ENCODE measurements at regions not wholly inside any gene's neighbourhood (a gene's known extent, or its start where the extent isn't known, plus 50 kb on each side); places are given as distances from the start of the nearest gene placed in this dataset.
"Not testable (repeated sequence)": the region's sequence is repeated elsewhere in the genome, so short reads cannot be mapped to it uniquely, and the experiment has no call there.

DNA sequence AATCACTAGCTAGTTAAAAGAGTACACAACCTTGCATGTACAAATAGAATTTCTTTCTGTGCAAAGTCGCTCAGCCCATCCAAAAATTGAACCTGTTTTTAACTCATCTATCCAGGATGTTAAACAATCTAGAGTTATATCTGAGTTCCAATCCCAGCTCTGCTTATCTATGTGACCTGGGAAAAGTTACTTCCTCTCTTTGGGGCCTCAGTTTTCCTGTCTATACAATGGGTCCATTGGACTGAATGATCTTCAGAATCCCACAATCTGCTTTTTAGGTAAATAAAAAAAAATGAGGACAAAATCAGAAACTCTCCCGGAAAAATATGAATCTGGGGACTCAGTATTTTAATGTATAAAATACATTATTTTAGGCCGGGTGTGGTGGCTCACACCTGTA lies 389.5 kb upstream of the PROX1 start:
- Histone ChIP-seq H3K4me3 (no peak overlapping the region), H3K9me3 (replicated peaks) (no peaks in the 10 kb centered on the region), H3K27ac (no peak overlapping the region)

GRCh38 chr1:213600879-213601278 lies 386.9 kb upstream of the PROX1 start:
- Histone ChIP-seq H3K27ac (no peak overlapping the region), H3K9me3 (replicated peaks) (no peaks in the 10 kb centered on the region), H3K4me3 (no peak overlapping the region), H3K27me3 (replicated peaks) (no peaks in the 10 kb centered on the region), H3K36me3 (no peaks in the 10 kb centered on the region), H3K4me1 (replicated peaks) (no peaks in the 10 kb centered on the region)
- no peak for DNase-seq (ENCODE audit: low read depth in 1 of 2, low spot score in 2 of 2)

More for the DNA sequence above, 389.5 kb upstream of the PROX1 start:
- no peak for DNase-seq (ENCODE audit: low read depth in 1 of 2, low spot score in 2 of 2)
- Histone ChIP-seq H3K27me3 (replicated peaks) (no peaks in the 10 kb centered on the region), H3K36me3 (no peaks in the 10 kb centered on the region), H3K4me1 (replicated peaks) (no peaks in the 10 kb centered on the region)

DNA sequence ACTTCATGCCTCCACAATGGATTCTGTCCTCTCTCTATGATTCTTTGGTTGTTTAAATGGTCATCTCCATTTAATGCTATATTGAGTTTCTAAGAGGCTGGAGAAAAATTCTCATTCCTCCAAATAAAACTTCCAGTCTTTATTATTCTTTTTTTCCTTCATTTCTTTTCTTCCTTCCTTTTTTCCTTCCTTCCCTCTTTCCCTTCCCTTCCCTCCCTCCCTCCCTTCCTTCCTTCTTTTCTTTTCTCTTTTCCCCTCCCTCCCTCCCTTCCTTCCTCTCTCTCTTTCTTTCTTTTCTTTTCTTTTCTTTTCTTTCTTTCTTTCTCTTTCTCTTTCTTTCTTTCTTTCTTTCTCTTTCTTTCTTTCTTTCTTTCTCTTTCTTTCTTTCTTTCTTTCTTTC lies 386.1 kb upstream of the PROX1 start:
- not testable (repeated sequence) for H3K27me3 ChIP-seq (replicated peaks); DNase-seq (ENCODE audit: low read depth in 1 of 2, low spot score in 2 of 2); H3K36me3 ChIP-seq; H3K27ac ChIP-seq; H3K9me3 ChIP-seq (replicated peaks); H3K4me1 ChIP-seq (replicated peaks); H3K4me3 ChIP-seq

DNA sequence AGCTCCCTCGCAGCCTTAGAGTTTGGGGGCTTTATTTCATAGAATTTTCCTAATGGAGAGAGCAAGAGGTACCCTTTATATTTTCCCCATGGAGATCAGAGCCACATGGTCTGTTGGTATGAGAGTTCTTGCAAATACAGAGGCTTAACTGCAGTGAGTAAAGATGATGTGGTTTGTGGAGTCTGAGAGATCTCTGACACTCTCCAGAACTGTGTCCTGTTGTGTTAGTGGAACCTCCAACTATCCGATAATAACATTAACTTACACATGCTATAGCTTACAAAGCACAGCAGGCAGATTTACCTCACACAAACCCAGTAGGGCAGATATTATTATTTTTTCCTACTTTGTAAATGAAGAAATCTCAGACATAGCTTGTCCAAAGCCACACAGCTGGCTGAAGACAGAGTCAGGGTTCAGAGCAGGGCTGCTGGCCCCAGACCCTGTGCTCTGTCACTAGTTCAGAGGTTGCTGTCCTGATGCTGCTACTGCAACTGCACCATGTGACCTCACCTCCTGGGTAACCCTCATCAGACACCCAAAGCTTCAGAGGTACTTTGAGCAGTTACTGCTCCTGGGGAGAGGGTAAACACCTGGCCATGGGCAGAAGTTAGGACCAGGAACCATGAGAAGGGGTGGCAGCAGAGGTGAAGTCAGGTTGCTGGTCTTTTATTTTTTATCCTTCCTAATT lies 384.8 kb upstream of the PROX1 start:
- no peaks in the 10 kb centered on the region for H3K27me3 ChIP-seq (replicated peaks)
- H3K36me3 ChIP-seq = no peaks in the 10 kb centered on the region
- no peak overlapping the region for H3K4me3 ChIP-seq
- DNase-seq (ENCODE audit: low read depth in 1 of 2, low spot score in 2 of 2) = no peak
- no peaks in the 10 kb centered on the region for H3K4me1 ChIP-seq (replicated peaks)
- H3K9me3 ChIP-seq (replicated peaks) = no peaks in the 10 kb centered on the region
- no peak overlapping the region for H3K27ac ChIP-seq

DNA sequence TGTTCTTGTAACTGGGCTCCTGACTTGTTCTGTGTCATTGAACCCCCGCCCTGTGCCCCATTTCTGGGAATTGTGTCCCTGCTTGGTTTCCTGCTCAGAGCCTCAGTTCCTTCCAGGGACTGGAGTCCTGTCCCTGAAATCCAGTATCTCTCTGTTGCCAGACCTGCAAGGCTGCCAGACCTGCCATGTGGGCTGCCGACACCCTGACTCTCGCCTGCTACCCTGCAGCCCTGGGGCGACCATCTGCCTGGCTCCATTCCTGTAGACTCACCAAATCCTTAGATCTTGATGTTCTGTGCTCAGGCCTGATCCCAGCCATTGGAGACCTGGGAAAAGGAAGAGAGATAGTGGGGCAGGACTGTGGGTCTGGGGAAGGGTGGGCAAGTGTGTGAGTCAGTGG lies 383.3 kb upstream of the PROX1 start:
- H3K27ac ChIP-seq = no peak overlapping the region
- H3K4me3 ChIP-seq = no peak overlapping the region
- no peak for DNase-seq (ENCODE audit: low read depth in 1 of 2, low spot score in 2 of 2)
- no peaks in the 10 kb centered on the region for H3K4me1 ChIP-seq (replicated peaks)
- H3K9me3 ChIP-seq (replicated peaks) = no peaks in the 10 kb centered on the region
- no peaks in the 10 kb centered on the region for H3K27me3 ChIP-seq (replicated peaks)
- H3K36me3 ChIP-seq = no peaks in the 10 kb centered on the region

GRCh38 chr1:213605732-213606131 lies 382.0 kb upstream of the PROX1 start:
- H3K4me1 ChIP-seq (replicated peaks) = no peaks in the 10 kb centered on the region
- no peaks in the 10 kb centered on the region for H3K27me3 ChIP-seq (replicated peaks)
- no peaks in the 10 kb centered on the region for H3K36me3 ChIP-seq
- no peak for DNase-seq (ENCODE audit: low read depth in 1 of 2, low spot score in 2 of 2)
- H3K9me3 ChIP-seq (replicated peaks) = no peaks in the 10 kb centered on the region
- no peak overlapping the region for H3K4me3 ChIP-seq
- no peak overlapping the region for H3K27ac ChIP-seq

DNA sequence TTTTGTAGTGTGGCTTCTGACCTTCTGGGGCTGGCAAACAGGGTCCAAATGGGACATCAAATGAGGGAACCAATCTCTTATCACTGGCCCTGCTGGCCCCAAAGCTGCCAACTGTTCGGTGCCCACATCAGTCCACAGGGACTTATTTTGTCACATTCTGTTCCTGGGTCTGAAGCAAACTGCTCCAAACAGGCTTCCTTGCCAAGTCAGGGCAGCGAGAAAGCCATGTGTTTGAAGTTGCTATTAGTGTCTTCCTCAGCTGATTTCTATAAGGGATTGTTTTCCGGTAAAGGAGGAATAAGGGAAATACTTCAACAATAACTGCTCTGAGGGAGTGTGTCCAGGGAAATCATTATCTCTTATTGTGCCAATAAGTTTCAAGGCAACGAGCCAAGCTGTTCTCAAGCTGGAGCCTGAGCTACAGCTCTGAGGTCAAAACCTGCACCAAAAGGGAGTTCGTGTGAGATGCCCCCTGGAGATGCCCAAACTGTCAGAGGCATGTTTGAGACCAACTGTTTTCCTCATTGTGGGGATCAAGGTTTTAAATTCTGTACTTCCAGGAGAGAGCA lies 381.4 kb upstream of the PROX1 start:
- Histone ChIP-seq H3K36me3 (no peaks in the 10 kb centered on the region), H3K4me3 (no peak overlapping the region), H3K4me1 (replicated peaks) (no peaks in the 10 kb centered on the region), H3K9me3 (replicated peaks) (no peaks in the 10 kb centered on the region), H3K27ac (no peak overlapping the region), H3K27me3 (replicated peaks) (no peaks in the 10 kb centered on the region)
- no peak for DNase-seq (ENCODE audit: low read depth in 1 of 2, low spot score in 2 of 2)

- Histone ChIP-seq H3K27me3 (replicated peaks) (no peaks in the 10 kb centered on the region), H3K4me1 (replicated peaks) (no peaks in the 10 kb centered on the region), H3K27ac (no peak overlapping the region), H3K4me3 (no peak overlapping the region), H3K36me3 (no peaks in the 10 kb centered on the region), H3K9me3 (replicated peaks) (no peaks in the 10 kb centered on the region)
- no peak for DNase-seq (ENCODE audit: low read depth in 1 of 2, low spot score in 2 of 2)
These were observed 374.2 kb upstream of the PROX1 start for GRCh38 chr1:213613549-213613948.

- H3K9me3 ChIP-seq (replicated peaks) = no peaks in the 10 kb centered on the region
- no peak overlapping the region for H3K27ac ChIP-seq
- DNase-seq (ENCODE audit: low read depth in 1 of 2, low spot score in 2 of 2) = no peak
- no peaks in the 10 kb centered on the region for H3K36me3 ChIP-seq
- H3K27me3 ChIP-seq (replicated peaks) = no peaks in the 10 kb centered on the region
- no peak overlapping the region for H3K4me3 ChIP-seq
- H3K4me1 ChIP-seq (replicated peaks) = no peaks in the 10 kb centered on the region
These were observed 372.4 kb upstream of the PROX1 start for GRCh38 chr1:213615226-213615916.

DNA sequence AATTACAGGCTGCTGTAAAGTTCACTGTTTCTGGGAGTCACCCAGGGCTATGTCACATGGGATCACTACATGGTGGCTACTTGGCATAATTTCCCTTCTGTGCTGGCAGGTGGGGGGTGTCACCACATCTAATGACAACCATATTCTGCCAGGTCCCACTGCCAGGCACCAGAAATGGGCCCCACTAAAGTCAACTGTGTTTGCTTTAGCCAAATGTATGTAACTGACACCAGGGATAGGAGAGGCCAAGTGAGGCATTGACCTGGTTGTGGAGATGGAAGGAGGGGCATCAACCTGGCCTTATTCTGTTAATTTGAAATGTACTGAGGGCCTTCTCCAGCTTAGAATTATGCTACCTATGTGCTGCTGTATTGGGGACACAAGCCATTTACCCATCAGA lies 370.6 kb upstream of the PROX1 start:
- no peak for DNase-seq (ENCODE audit: low read depth in 1 of 2, low spot score in 2 of 2)
- Histone ChIP-seq H3K27ac (no peak overlapping the region), H3K4me1 (replicated peaks) (no peaks in the 10 kb centered on the region), H3K4me3 (no peak overlapping the region), H3K27me3 (replicated peaks) (no peaks in the 10 kb centered on the region), H3K9me3 (replicated peaks) (no peaks in the 10 kb centered on the region), H3K36me3 (no peaks in the 10 kb centered on the region)

- no peaks in the 10 kb centered on the region for H3K4me1 ChIP-seq (replicated peaks)
- no peaks in the 10 kb centered on the region for H3K36me3 ChIP-seq
- H3K9me3 ChIP-seq (replicated peaks) = no peaks in the 10 kb centered on the region
- H3K27me3 ChIP-seq (replicated peaks) = no peaks in the 10 kb centered on the region
- no peak overlapping the region for H3K27ac ChIP-seq
- H3K4me3 ChIP-seq = no peak overlapping the region
- DNase-seq (ENCODE audit: low read depth in 1 of 2, low spot score in 2 of 2) = no peak
These were observed 369.7 kb upstream of the PROX1 start for GRCh38 chr1:213618094-213618493.

DNA sequence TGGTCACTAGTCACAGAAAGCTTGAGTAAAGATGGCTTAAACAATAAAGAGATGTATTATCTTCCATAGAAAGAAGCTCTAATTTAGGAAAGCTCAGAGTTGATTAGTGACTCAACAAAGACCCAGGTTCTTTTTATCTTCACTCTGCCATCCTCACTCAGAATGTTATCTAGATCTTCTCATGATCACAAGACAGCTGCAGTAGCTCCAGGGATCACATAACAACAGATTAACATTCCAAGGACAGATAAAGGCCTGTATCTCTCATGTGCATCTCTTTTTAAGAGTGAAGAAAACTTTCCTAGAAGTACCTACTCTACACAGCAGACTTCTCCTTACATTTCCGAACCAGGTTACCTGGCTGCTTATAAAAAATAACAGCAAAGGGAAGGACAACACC lies 368.7 kb upstream of the PROX1 start:
- no peak for DNase-seq (ENCODE audit: low read depth in 1 of 2, low spot score in 2 of 2)
- Histone ChIP-seq H3K27me3 (replicated peaks) (no peaks in the 10 kb centered on the region), H3K4me1 (replicated peaks) (no peaks in the 10 kb centered on the region), H3K9me3 (replicated peaks) (no peaks in the 10 kb centered on the region), H3K4me3 (no peak overlapping the region), H3K27ac (no peak overlapping the region), H3K36me3 (no peaks in the 10 kb centered on the region)

DNA sequence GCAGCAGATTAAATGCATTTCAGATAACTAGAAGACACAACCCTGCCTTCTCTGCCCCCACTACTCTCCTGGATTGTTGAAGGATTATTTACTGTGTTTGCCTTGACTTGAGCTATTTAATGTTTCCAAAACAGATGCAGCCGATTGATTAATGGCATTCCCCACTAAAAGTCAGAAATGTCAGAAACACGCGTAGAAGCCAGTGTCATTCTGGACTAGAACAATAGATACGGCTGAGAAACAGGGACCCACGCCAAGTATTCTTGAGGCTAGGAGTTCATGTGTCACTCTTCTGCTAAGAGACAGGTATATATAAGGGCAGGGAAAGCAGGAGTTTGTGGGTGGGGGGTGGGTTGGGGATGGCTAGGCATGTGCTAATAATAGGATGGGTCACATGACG lies 366.7 kb upstream of the PROX1 start:
- Histone ChIP-seq H3K36me3 (no peaks in the 10 kb centered on the region), H3K9me3 (replicated peaks) (no peaks in the 10 kb centered on the region), H3K4me3 (no peak overlapping the region), H3K27ac (no peak overlapping the region), H3K27me3 (replicated peaks) (no peaks in the 10 kb centered on the region), H3K4me1 (replicated peaks) (no peaks in the 10 kb centered on the region)
- no peak for DNase-seq (ENCODE audit: low read depth in 1 of 2, low spot score in 2 of 2)

- no peak for DNase-seq (ENCODE audit: low read depth in 1 of 2, low spot score in 2 of 2)
- Histone ChIP-seq H3K4me3 (no peak overlapping the region), H3K27ac (no peak overlapping the region), H3K36me3 (no peaks in the 10 kb centered on the region), H3K4me1 (replicated peaks) (no peaks in the 10 kb centered on the region), H3K27me3 (replicated peaks) (no peaks in the 10 kb centered on the region), H3K9me3 (replicated peaks) (no peaks in the 10 kb centered on the region)
These were observed 365.3 kb upstream of the PROX1 start for GRCh38 chr1:213622365-213623063.
